ENCODE measurements at regions not wholly inside any gene's neighbourhood (a gene's known extent, or its start where the extent isn't known, plus 50 kb on each side); places are given as distances from the start of the nearest gene placed in this dataset.

GRCh38 chr16:59469266-59469665, 735.1 kb upstream of the GOT2 start:
- CTCF ChIA-PET (ENCODE audit: low intra/inter-chr PET ratio): no interaction called here
- no peak overlapping the region for H3K9ac ChIP-seq (ENCODE audit: insufficient read depth in 1 of 2, low read depth in 2 of 2, low read length in 2 of 2)
- no peaks in the 10 kb centered on the region for H3K4me1 ChIP-seq (replicated peaks in 1 of 2; ENCODE audit: control insufficient read depth in 2 of 2, insufficient read depth in 2 of 2, low read length in 2 of 2)
- ATAC-seq (no peak), DNase-seq (ENCODE audit: extremely low read depth in 1 of 4, low spot score in 3 of 4) (no peak), FAIRE-seq (no peak)
- in situ Hi-C loops (cut with MboI): no loop called here
- no peaks in the 10 kb centered on the region for H3K36me3 ChIP-seq (ENCODE audit: control insufficient read depth, insufficient read depth, low read length)
- no peaks in the 10 kb centered on the region for H4K20me1 ChIP-seq (replicated peaks; ENCODE audit: control insufficient read depth, insufficient read depth, low read length)
- no peaks in the 10 kb centered on the region for H3K27me3 ChIP-seq (ENCODE audit: control insufficient read depth in 2 of 2, insufficient read depth in 2 of 2, low read length in 2 of 2)
- H3K27ac ChIP-seq (ENCODE audit: extremely low read depth, low read depth, low read length): no peak overlapping the region
- POLR2A ChIA-PET: no interaction called here
- H3K4me2 ChIP-seq (ENCODE audit: insufficient read depth, low read length): no peak overlapping the region
- no TSS peak for BruUV-seq (replicated peaks)
- intact Hi-C loops (cut with micrococcal nuclease): no loop called here
- H3K4me3 ChIP-seq: no peak overlapping the region
- no peaks in the 10 kb centered on the region for H3K9me3 ChIP-seq (replicated peaks; ENCODE audit: control insufficient read depth, insufficient read depth, low read depth, low read length)
- H2AFZ ChIP-seq (ENCODE audit: low read depth, low read length): no peak overlapping the region
- WGBS (ENCODE audit: insufficient coverage, low coverage, missing lambda C conversion rate): 0% methylated on average over 1 of the region's 1 CpG
- H3K9me1 ChIP-seq (ENCODE audit: control insufficient read depth, insufficient read depth, low read length): no peaks in the 10 kb centered on the region
- TF ChIP-seq MTA2 (IDR thresholded peaks at IDR 0.05; ENCODE audit: low read depth) (no peak), NBN (IDR thresholded peaks at IDR 0.05; ENCODE audit: low read depth) (no peak), ETV5 (CRISPR knock-in tag; IDR thresholded peaks at IDR 0.05; ENCODE audit: low read depth) (no peak), SIRT6 (IDR thresholded peaks at IDR 0.05; ENCODE audit: low read depth, low read length) (no peak), ZBED1 (IDR thresholded peaks at IDR 0.05) (no peak), ZNF778 (CRISPR knock-in tag; IDR thresholded peaks at IDR 0.05) (no peak), ZNF398 (CRISPR knock-in tag; IDR thresholded peaks at IDR 0.05) (no peak), GABPA (tag; conservative IDR thresholded peaks at IDR 0.05; ENCODE audit: low read depth) (no peak), FOXM1 (IDR thresholded peaks at IDR 0.05; ENCODE audit: low read depth) (no peak), FOXM1 (CRISPR knock-in tag; IDR thresholded peaks at IDR 0.05; ENCODE audit: low read depth) (no peak), TRIM28 (IDR thresholded peaks at IDR 0.05) (no peak), ZBTB5 (IDR thresholded peaks at IDR 0.05) (no peak), ZNF644 (tag; IDR thresholded peaks at IDR 0.05; ENCODE audit: low read depth) (no peak), POLR2H (tag; IDR thresholded peaks at IDR 0.05; ENCODE audit: low read depth) (no peak), PTTG1 (tag; IDR thresholded peaks at IDR 0.05; ENCODE audit: low read depth) (no peak), ADNP (tag; IDR thresholded peaks at IDR 0.05) (no peak), FOXK2 (conservative IDR thresholded peaks at IDR 0.05 in 1 of 2, IDR thresholded peaks at IDR 0.05 in 1 of 2; ENCODE audit: low read depth in 2 of 2) (no peak), ZFP1 (CRISPR knock-in tag; IDR thresholded peaks at IDR 0.05) (no peak)
- no peaks in the 10 kb centered on the region for H3K79me2 ChIP-seq (ENCODE audit: control insufficient read depth, insufficient read depth, low read length)
